MM.1S (cell line): ENCODE measurements at regions not wholly inside any gene's neighbourhood (a gene's known extent, or its start where the extent isn't known, plus 50 kb on each side); places are given as distances from the start of the nearest gene placed in this dataset.

Experiments
- DNase-seq: peaks from one replicate; pipeline ENCODE4 v3.0.0-alpha.2; 2015
- H2AFZ ChIP-seq: fragments of 300-600 bp; sonication (generic); 2 replicates; pipeline ENCODE4 v1.6.0; 2016; ENCODE audit warnings: antibody characterized with exemption, low read length
- H3F3A ChIP-seq: fragments of 300-600 bp; sonication (generic); 2 replicates; pipeline ENCODE4 v1.6.1; 2016; ENCODE audit warnings: mild to moderate bottlenecking, antibody characterized with exemption, low read length, moderate library complexity, mixed read lengths; ENCODE audit not compliant: insufficient read depth
- H3K27ac ChIP-seq: fragments of 300-600 bp; sonication (generic); 2 replicates; pipeline ENCODE4 v1.5.1; 2016; ENCODE audit warnings: mild to moderate bottlenecking, low read length
- H3K27me3 ChIP-seq: fragments of 300-600 bp; sonication (generic); replicated peaks from 2 replicates; pipeline ENCODE4 v1.6.0; 2016; ENCODE audit warnings: low read length; ENCODE audit not compliant: insufficient read depth
- H3K36me3 ChIP-seq: fragments of 300-600 bp; sonication (generic); replicated peaks from 2 replicates; pipeline ENCODE4 v1.6.1; 2016; ENCODE audit warnings: mild to moderate bottlenecking, low read length, mixed read lengths; ENCODE audit not compliant: insufficient read depth
- H3K4me1 ChIP-seq: fragments of 300-600 bp; sonication (generic); 2 replicates; pipeline ENCODE4 v1.6.1; 2016; ENCODE audit warnings: low read length, mixed read lengths
- H3K4me2 ChIP-seq: fragments of 300-600 bp; sonication (generic); 2 replicates; pipeline ENCODE4 v1.6.0; 2016; ENCODE audit warnings: low read depth, low read length
- H3K4me3 ChIP-seq: fragments of 300-600 bp; sonication (generic); 2 replicates; pipeline ENCODE4 v1.5.1; 2016; ENCODE audit warnings: low read length, mixed read lengths
- H3K79me2 ChIP-seq: fragments of 300-600 bp; sonication (generic); 2 replicates; pipeline ENCODE4 v1.6.1; 2016; ENCODE audit warnings: mixed run types, low read length, mixed read lengths
- H3K9ac ChIP-seq: fragments of 300-600 bp; sonication (generic); 2 replicates; pipeline ENCODE4 v1.6.1; 2016; ENCODE audit warnings: low read length, mixed read lengths
- H3K9me2 ChIP-seq: fragments of 300-600 bp; sonication (generic); replicated peaks from 2 replicates; pipeline ENCODE4 v1.6.1; 2016; ENCODE audit warnings: mild to moderate bottlenecking, low read length, mixed read lengths; ENCODE audit not compliant: insufficient read depth
- H3K9me3 ChIP-seq: fragments of 300-600 bp; sonication (generic); replicated peaks from 2 replicates; pipeline ENCODE4 v1.6.1; 2016; ENCODE audit warnings: mild to moderate bottlenecking, low read length, mixed read lengths; ENCODE audit not compliant: insufficient read depth
- H4K20me1 ChIP-seq: fragments of 300-600 bp; sonication (generic); 2 replicates; pipeline ENCODE4 v1.6.1; 2016; ENCODE audit warnings: mild to moderate bottlenecking, low read length, moderate library complexity, mixed read lengths; ENCODE audit not compliant: insufficient read depth
- CTCF ChIP-seq: fragments of 300-600 bp; sonication (generic); IDR thresholded peaks from 2 replicates; pipeline ENCODE4 v1.5.1; 2016; ENCODE audit warnings: antibody characterized with exemption, low read length, mixed read lengths
- EZH2 ChIP-seq: fragments of 300-600 bp; sonication (generic); optimal IDR thresholded peaks from 2 replicates; pipeline ENCODE3; 2017; ENCODE audit warnings: low read depth, mild to moderate bottlenecking, antibody characterized with exemption, low read length, mixed read lengths
- EZH2phosphoT487 ChIP-seq: fragments of 300-600 bp; sonication (generic); IDR thresholded peaks from 2 replicates; pipeline ENCODE4 v1.6.1; 2018; ENCODE audit warnings: antibody characterized with exemption, low read length

DNA sequence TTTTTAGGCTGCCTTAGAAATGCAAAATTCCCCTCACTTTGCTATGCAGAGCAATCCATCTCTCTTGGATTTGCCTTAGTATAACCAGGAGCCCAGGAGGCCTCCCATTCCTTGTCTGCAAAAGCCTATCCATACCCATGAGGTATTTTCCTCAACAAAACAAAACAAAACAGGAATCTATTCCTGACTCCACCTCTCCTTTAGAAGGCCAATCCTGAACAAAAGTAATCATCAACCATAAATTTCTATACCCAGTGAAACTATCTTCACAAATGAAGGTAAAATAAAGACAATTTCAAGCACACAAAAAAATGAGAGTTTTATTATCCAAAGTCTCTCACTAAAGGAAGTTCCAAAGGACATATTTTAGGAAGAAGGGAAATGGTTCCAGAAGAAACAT lies 365.7 kb downstream of the KCNRG start:
- Histone ChIP-seq H3K9ac (no peak overlapping the region), H3K27me3 (no peaks in the 10 kb centered on the region), H2AFZ (no peak overlapping the region), H3K36me3 (no peaks in the 10 kb centered on the region), H3K4me3 (no peak overlapping the region), H3K9me2 (no peaks in the 10 kb centered on the region), H3K9me3 (no peaks in the 10 kb centered on the region), H3F3A (no peaks in the 10 kb centered on the region), H4K20me1 (no peaks in the 10 kb centered on the region), H3K79me2 (no peaks in the 10 kb centered on the region), H3K4me1 (no peaks in the 10 kb centered on the region), H3K4me2 (no peak overlapping the region), H3K27ac (no peak overlapping the region)
- TF ChIP-seq CTCF: no peak
- no peak for TF ChIP-seq EZH2phosphoT487
- no peak for TF ChIP-seq EZH2
- no peak for DNase-seq

DNA sequence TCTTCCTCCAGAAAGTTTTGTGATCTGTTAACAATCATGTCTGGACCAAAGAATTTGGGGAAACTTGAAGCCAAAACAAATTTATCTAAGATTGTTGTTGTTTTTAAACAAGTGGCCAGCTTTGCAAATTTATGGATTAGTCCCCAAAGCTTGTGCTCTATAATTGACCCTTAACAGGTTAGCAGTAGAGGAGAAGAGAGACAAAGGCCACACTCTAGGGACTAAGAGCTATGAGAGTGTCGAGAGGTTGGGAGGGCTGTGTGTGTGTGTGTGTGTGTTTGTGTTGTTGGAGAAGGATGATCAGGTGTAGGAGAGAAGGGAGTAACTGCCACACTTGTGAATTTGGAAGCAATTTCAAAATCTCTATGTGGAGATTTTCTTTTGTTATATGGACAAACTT lies 367.3 kb downstream of the KCNRG start:
- H3K27me3 ChIP-seq: no peaks in the 10 kb centered on the region
- H3K9ac ChIP-seq: no peak overlapping the region
- no peak overlapping the region for H3K27ac ChIP-seq
- no peaks in the 10 kb centered on the region for H3K9me3 ChIP-seq
- H3K4me1 ChIP-seq: peaks cover 5% of the 10 kb centered on the region
- H3K9me2 ChIP-seq: no peaks in the 10 kb centered on the region
- no peaks in the 10 kb centered on the region for H3K79me2 ChIP-seq
- H3K4me3 ChIP-seq: no peak overlapping the region
- TF ChIP-seq EZH2 (no peak), CTCF (no peak), EZH2phosphoT487 (no peak)
- no peaks in the 10 kb centered on the region for H4K20me1 ChIP-seq
- H3K4me2 ChIP-seq: no peak overlapping the region
- H2AFZ ChIP-seq: no peak overlapping the region
- DNase-seq: no peak
- H3K36me3 ChIP-seq: no peaks in the 10 kb centered on the region
- peaks cover 9% of the 10 kb centered on the region; the same call in 1 of the 2 replicates for H3F3A ChIP-seq

DNA sequence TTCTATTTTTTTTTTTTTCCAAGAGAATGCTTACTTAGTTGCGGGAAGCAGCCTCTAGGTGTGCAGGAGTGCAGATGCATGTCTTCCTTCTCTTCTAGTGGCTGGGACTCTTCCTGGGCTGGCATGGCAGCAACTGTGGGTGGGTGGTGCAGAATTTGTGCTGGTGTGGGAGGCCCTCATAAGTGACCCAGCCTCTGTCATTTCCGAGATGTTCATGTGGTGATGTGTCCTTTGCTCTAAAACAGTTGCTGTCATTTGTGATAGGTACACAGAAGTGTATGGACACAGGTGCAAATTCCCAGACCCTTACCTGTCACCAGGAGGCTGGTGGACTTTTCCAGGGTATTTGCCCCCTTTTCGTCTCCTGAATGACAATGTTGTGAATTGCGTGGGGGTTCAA lies 367.7 kb downstream of the KCNRG start:
- Histone ChIP-seq H3K9me2 (no peaks in the 10 kb centered on the region), H3K4me1 (peaks cover 10% of the 10 kb centered on the region), H3K36me3 (no peaks in the 10 kb centered on the region), H3K9me3 (no peaks in the 10 kb centered on the region), H3K27me3 (no peaks in the 10 kb centered on the region), H3K79me2 (no peaks in the 10 kb centered on the region), H3K4me3 (no peak overlapping the region), H3K4me2 (no peak overlapping the region), H3F3A (peaks cover 9% of the 10 kb centered on the region; the same call in 1 of the 2 replicates), H4K20me1 (no peaks in the 10 kb centered on the region), H2AFZ (no peak overlapping the region), H3K27ac (no peak overlapping the region), H3K9ac (no peak overlapping the region)
- no peak for DNase-seq
- no peak for TF ChIP-seq EZH2

GRCh38 chr13:50384724-50385123 lies 369.5 kb downstream of the KCNRG start:
- Histone ChIP-seq H3K27me3 (no peaks in the 10 kb centered on the region), H2AFZ (no peak overlapping the region), H3K9me2 (no peaks in the 10 kb centered on the region), H3K79me2 (no peaks in the 10 kb centered on the region), H3F3A (peaks cover 9% of the 10 kb centered on the region; the same call in 1 of the 2 replicates), H3K4me2 (no peak overlapping the region), H3K4me1 (peaks cover 15% of the 10 kb centered on the region), H4K20me1 (no peaks in the 10 kb centered on the region), H3K4me3 (no peak overlapping the region), H3K27ac (no peak overlapping the region), H3K36me3 (no peaks in the 10 kb centered on the region), H3K9me3 (no peaks in the 10 kb centered on the region), H3K9ac (no peak overlapping the region)
- no peak for TF ChIP-seq EZH2phosphoT487
- TF ChIP-seq CTCF: no peak
- no peak for TF ChIP-seq EZH2
- DNase-seq: no peak
